Adrenal gland (tissue), 9 donors: ENCODE measurements at regions not wholly inside any gene's neighbourhood (a gene's known extent, or its start where the extent isn't known, plus 50 kb on each side); places are given as distances from the start of the nearest gene placed in this dataset.
A peak's percentile ranks its signal among the peaks of the same experiment; 100 is the strongest.

ENCODE experiments used
- DNase-seq, 7 donors: peaks; one replicate each; pipeline ENCODE4 v3.0.0-alpha.2; 2019 to 2020
- H3K27ac ChIP-seq, 5 donors: fragments of 200-600 bp; sonication (generic) in 4 of 5; 1 replicate in 3 of 5; 2 replicates in 2 of 5; pipeline versions ENCODE4 v1.5.1 to v1.8.0; 2016 to 2020; ENCODE audit warnings: mild to moderate bottlenecking in 1 of 5
- H3K27me3 ChIP-seq: fragments of 200-600 bp; 2 replicates; pipeline ENCODE4 v1.8.0; 2021
- H3K36me3 ChIP-seq, 2 donors: fragments of 200-600 bp; replicated peaks in 1 of 2; 1 replicate in 1 of 2; 2 replicates in 1 of 2; pipeline versions ENCODE4 v1.5.1 to v1.8.0; 2018 to 2022
- H3K4me1 ChIP-seq, 2 donors: fragments of 200-600 bp; replicated peaks in 1 of 2; 1 replicate in 1 of 2; 2 replicates in 1 of 2; pipeline versions ENCODE4 v1.5.1 to v1.8.0; 2018 to 2021
- H3K4me3 ChIP-seq, 4 donors: fragments of 200-600 bp; sonication (generic) in 3 of 4; one replicate each; pipeline ENCODE4 v1.5.1; 2016 to 2018
- H3K9me3 ChIP-seq, 3 donors: fragments of 200-600 bp; sonication (generic) in 1 of 3; replicated peaks in 1 of 3; 1 replicate in 2 of 3; 2 replicates in 1 of 3; pipeline versions ENCODE4 v1.5.1 to v1.8.0; 2016 to 2021
- POLR2A ChIP-seq, 2 donors: fragments of 450-650 bp; IDR thresholded peaks; one replicate each; pipeline ENCODE4 v1.6.1; 2017; ENCODE audit warnings: antibody characterized with exemption in 2 of 2, mild to moderate bottlenecking in 2 of 2, moderate library complexity in 1 of 2
- WGBS, 4 donors: extraction: QIAGEN DNeasy Blood & Tissue Kit in 2 of 4; methylation state at CpG; one replicate each; pipeline versions ENCODE4 v1.1.5 to v1.1.7; 2013 to 2017; 5-methylcytosine and 5-hydroxymethylcytosine counted together
- intact Hi-C, 2 donors: fragments of 100-400 bp; cut with DNase I; formaldehyde crosslinking; loops; one replicate each; pipeline versions ENCODE4 v1.14.1 to v1.15.0; 2022 to 2023
- TF ChIP-seq, protein P1 (sequence below), 6 experiments: fragments of 450-650 bp in 4 of 6; fragments of 200-600 bp in 2 of 6; sonication (generic) in 1 of 6; IDR thresholded peaks; 1 replicate in 5 of 6; 2 replicates in 1 of 6; pipeline versions ENCODE4 v1.5.1 to v1.8.0; 2016 to 2021; ENCODE audit warnings: antibody characterized with exemption in 6 of 6, mild to moderate bottlenecking in 2 of 6, moderate library complexity in 1 of 6
- donor health status: healthy with polysubstance abuse.
- donor health status: Bipolar disorder and iron deficiency.
- donor health status: DM: yes; HTN: yes; CAD: no.
- donor health status: DM: no; HTN: no; CAD: no.
- donor health status: DM: no; HTN: no; CAD: no.

DNA sequence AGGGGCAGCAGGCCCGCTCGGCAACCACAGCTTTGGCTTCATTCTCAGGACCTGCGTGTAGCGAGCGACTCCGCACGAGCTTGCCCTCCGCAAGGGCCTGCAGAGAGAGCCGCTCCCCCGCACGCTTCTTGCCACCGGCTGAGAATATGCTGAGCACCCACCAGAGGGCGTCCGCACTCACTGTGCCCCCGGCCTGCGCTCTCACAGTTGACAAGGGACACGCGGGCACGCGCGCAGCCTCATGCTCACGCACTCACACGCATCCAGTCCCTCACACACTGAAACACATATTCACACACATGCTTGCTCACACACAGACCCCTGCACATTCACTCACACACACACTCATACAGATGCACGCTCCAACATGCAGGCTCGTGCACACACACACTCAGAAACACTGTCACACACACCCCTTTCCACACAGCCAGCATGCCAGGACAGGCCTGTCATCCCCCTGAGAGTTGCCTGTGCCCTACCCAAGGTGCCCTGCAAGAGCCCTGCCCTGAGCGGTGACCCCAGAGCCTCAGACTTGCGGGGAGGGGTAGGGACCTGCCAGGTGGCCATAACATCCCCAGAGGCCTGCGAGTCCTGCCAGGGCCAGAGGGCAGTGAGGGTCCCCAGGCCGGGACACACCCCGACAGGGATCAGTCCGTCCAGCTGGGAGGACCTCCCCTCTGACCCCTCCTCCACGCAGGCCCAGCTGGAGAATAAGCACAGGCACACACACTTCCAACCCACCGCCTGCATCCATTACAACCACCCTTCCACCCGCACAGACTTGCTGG is 174.1 kb downstream of the BMP7 start:
- Histone ChIP-seq H3K36me3 (no peaks in the 10 kb centered on the region), H3K4me3 (no peak overlapping the region), H3K9me3 (no peaks in the 10 kb centered on the region), H3K27me3 (peaks cover 9% of the 10 kb centered on the region), H3K4me1 (no peaks in the 10 kb centered on the region), H3K27ac (no peak overlapping the region)
- peak; percentile 33 to 77 (median 59) for DNase-seq
- TF ChIP-seq, protein P1, sequence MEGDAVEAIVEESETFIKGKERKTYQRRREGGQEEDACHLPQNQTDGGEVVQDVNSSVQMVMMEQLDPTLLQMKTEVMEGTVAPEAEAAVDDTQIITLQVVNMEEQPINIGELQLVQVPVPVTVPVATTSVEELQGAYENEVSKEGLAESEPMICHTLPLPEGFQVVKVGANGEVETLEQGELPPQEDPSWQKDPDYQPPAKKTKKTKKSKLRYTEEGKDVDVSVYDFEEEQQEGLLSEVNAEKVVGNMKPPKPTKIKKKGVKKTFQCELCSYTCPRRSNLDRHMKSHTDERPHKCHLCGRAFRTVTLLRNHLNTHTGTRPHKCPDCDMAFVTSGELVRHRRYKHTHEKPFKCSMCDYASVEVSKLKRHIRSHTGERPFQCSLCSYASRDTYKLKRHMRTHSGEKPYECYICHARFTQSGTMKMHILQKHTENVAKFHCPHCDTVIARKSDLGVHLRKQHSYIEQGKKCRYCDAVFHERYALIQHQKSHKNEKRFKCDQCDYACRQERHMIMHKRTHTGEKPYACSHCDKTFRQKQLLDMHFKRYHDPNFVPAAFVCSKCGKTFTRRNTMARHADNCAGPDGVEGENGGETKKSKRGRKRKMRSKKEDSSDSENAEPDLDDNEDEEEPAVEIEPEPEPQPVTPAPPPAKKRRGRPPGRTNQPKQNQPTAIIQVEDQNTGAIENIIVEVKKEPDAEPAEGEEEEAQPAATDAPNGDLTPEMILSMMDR (IDR thresholded peaks at IDR 0.05), result peak; percentile 55 to 75 (median 64)
- TF ChIP-seq POLR2A (IDR thresholded peaks at IDR 0.05), result no peak
- 19 to 26% (median 20%) methylated on average over 14 to 34 of the region's 34 CpGs for WGBS, 4 donors
- intact Hi-C loops, result loop anchor here (5.0 to 10.0 kb wide), 2 partner anchors 255 to 402 kb away; no protein-coding TSS in a partner anchor

DNA sequence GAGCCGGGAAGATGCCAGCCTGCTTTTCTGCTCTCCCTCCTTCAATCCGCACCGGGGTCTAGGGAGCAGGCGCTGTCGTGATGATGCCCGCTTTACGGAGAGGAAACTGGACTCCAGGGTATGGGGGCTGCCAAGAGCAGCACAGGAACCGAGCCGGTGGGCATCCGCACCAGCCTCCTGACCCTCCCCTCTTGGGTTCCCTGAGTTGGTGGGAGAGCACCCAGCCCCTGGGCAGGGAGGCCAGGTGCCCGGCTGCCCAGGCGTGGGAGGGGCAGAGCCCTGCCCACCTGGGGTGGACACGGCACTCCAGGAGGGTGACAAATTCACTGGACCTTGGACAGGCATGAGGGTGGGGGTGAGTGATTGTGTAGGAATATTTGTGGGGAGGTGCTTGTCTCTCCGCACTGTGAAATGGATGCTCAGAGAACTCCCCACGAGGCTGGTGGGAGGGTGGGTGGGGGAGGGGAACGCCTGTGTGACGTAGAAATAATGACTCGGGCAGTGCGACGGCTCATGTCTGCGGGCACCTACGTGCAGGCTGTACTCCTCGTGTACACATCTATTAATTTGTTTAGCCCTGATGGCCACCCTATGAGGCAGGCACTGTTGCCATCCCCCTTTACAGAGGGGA is 173.4 kb downstream of the BMP7 start:
- TF ChIP-seq, protein P1 (IDR thresholded peaks at IDR 0.05), result no peak
- TF ChIP-seq POLR2A (IDR thresholded peaks at IDR 0.05), result no peak
- Histone ChIP-seq H3K27me3 (peaks cover 2% of the 10 kb centered on the region), H3K4me3 (no peak overlapping the region)

GRCh38 chr20:57093766-57094165 is 172.7 kb downstream of the BMP7 start:
- H3K4me3 ChIP-seq, result no peak overlapping the region
- no peaks in the 10 kb centered on the region for H3K9me3 ChIP-seq
- H3K27ac ChIP-seq, result no peak overlapping the region
- H3K4me1 ChIP-seq, result no peaks in the 10 kb centered on the region
- WGBS, 4 donors, result 78 to 85% (median 81%) methylated on average over 10 of the region's 10 CpGs
- H3K27me3 ChIP-seq, result no peaks in the 10 kb centered on the region
- intact Hi-C loops, result loop anchor here (5.0 to 10.0 kb wide), 2 partner anchors 254 to 401 kb away; no protein-coding TSS in a partner anchor
- no peak for DNase-seq
- no peaks in the 10 kb centered on the region for H3K36me3 ChIP-seq
- TF ChIP-seq, protein P1 (IDR thresholded peaks at IDR 0.05), result no peak
- TF ChIP-seq POLR2A (IDR thresholded peaks at IDR 0.05), result no peak

More for the DNA sequence above, 173.4 kb downstream of the BMP7 start:
- intact Hi-C loops, result loop anchor here (5.0 to 10.0 kb wide), 2 partner anchors 254 to 402 kb away; no protein-coding TSS in a partner anchor
- H3K9me3 ChIP-seq, result no peaks in the 10 kb centered on the region
- WGBS, 4 donors, result 62 to 73% (median 66%) methylated on average over 16 to 23 of the region's 23 CpGs
- H3K27ac ChIP-seq, result no peak overlapping the region
- H3K4me1 ChIP-seq, result no peaks in the 10 kb centered on the region
- DNase-seq, result no peak
- H3K36me3 ChIP-seq, result no peaks in the 10 kb centered on the region

DNA sequence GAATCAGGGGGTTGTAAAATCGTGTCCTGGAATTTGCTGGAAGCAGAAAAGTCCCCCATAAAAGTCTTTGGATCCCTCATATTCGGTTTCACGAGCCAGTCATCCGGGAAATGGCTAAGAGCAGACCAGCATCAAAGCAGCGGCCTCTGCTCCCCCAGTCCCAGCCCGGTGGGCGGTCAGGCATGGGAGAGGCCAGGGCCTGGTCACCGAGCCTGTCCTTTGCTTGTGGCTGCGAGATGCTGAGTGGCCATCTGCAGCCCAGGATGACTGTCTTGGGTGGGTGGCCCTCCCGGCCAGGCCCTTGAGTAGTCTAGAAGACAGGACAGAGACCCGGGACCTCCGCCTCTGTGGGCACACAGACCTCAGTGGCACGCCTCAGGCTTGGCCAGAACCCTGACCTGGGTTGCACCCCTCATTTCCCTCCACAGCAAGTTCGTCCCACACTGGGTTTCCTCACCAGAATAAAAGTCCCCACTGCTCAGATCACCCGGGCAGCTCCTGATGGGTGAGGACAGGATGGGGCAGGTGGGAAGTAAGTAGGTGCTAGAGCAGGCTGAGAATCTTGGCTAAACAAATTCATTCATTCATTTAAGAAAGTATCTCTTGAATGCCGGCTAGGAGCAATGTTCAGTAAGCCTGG is 172.1 kb downstream of the BMP7 start:
- DNase-seq, result no peak
- WGBS, 4 donors, result 76 to 81% (median 77%) methylated on average over 6 to 16 of the region's 16 CpGs

More for the DNA sequence above, 172.1 kb downstream of the BMP7 start:
- no peaks in the 10 kb centered on the region for H3K36me3 ChIP-seq
- intact Hi-C loops, result loop anchor here (5.0 to 10.0 kb wide), 2 partner anchors 253 to 400 kb away; no protein-coding TSS in a partner anchor
- TF ChIP-seq POLR2A (IDR thresholded peaks at IDR 0.05), result no peak
- TF ChIP-seq, protein P1 (IDR thresholded peaks at IDR 0.05), result no peak
- no peaks in the 10 kb centered on the region for H3K27me3 ChIP-seq
- no peaks in the 10 kb centered on the region for H3K4me1 ChIP-seq
- H3K9me3 ChIP-seq, result no peaks in the 10 kb centered on the region
- H3K4me3 ChIP-seq, result no peak overlapping the region
- H3K27ac ChIP-seq, result no peak overlapping the region
